Small intestine (tissue), 7 donors: ENCODE measurements at regions not wholly inside any gene's neighbourhood (a gene's known extent, or its start where the extent isn't known, plus 50 kb on each side); places are given as distances from the start of the nearest gene placed in this dataset.
A peak's percentile ranks its signal among the peaks of the same experiment; 100 is the strongest.

Experiments used
- DNase-seq, 2 donors: peaks; one replicate each; pipeline versions ENCODE4 v3.0.0 to v3.0.0-alpha.2; 2013
- FAIRE-seq: peaks from 2 replicates; lab custom pipeline; 2012; peaks lifted over from hg19 to GRCh38; lab: Jason Lieb, UNC
- H3K27ac ChIP-seq, 3 donors: one replicate each; pipeline ENCODE4 v1.5.1; 2013; ENCODE audit warnings: low read length in 2 of 3, mild to moderate bottlenecking in 2 of 3, control low read depth in 1 of 3, inconsistent platforms in 1 of 3, low read depth in 1 of 3, moderate library complexity in 1 of 3
- H3K27me3 ChIP-seq, 3 donors: one replicate each; pipeline ENCODE4 v1.6.1; 2013; ENCODE audit warnings: low read length in 3 of 3, inconsistent platforms in 1 of 3; ENCODE audit not compliant: control insufficient read depth in 3 of 3, insufficient read depth in 3 of 3
- H3K36me3 ChIP-seq, 3 donors: one replicate each; pipeline ENCODE4 v1.6.1; 2013; ENCODE audit warnings: low read length in 3 of 3, inconsistent platforms in 1 of 3, low read depth in 1 of 3, mild to moderate bottlenecking in 1 of 3, moderate library complexity in 1 of 3; ENCODE audit not compliant: control insufficient read depth in 3 of 3, insufficient read depth in 2 of 3
- H3K4me1 ChIP-seq, 3 donors: one replicate each; pipeline ENCODE4 v1.6.1; 2013; ENCODE audit warnings: low read length in 2 of 3, inconsistent platforms in 1 of 3, low read depth in 1 of 3, mild to moderate bottlenecking in 1 of 3, moderate library complexity in 1 of 3; ENCODE audit not compliant: control insufficient read depth in 3 of 3, insufficient read depth in 2 of 3
- H3K4me3 ChIP-seq, 3 donors: one replicate each; pipeline ENCODE4 v1.5.1; 2013; ENCODE audit warnings: low read length in 3 of 3, control low read depth in 1 of 3, inconsistent platforms in 1 of 3, low read depth in 1 of 3, mild to moderate bottlenecking in 1 of 3, moderate library complexity in 1 of 3
- H3K9me3 ChIP-seq, 2 donors: one replicate each; pipeline ENCODE4 v1.6.1; 2013; ENCODE audit warnings: low read depth in 1 of 2, low read length in 1 of 2; ENCODE audit not compliant: control insufficient read depth in 2 of 2, insufficient read depth in 1 of 2
- WGBS, 3 donors: extraction: QIAGEN DNeasy Blood & Tissue Kit; methylation state at CpG; one replicate each; pipeline ENCODE4 v1.1.7; 2013; 5-methylcytosine and 5-hydroxymethylcytosine counted together
- donor health status: healthy with polysubstance abuse.
- donor health status: control.
- donor health status: control.
- donor health status: Bipolar disorder and iron deficiency.
- donor health status: healthy.

GRCh38 chr5:8471581-8471980 lies 602.6 kb downstream of the MTRR start:
- 70 to 73% (median 71%) methylated on average over 4 of the region's 4 CpGs for WGBS, 3 donors
- no peak for FAIRE-seq
- peaks cover 0 to 24% of the 10 kb centered on the region in 2 donors for H3K9me3 ChIP-seq

DNA sequence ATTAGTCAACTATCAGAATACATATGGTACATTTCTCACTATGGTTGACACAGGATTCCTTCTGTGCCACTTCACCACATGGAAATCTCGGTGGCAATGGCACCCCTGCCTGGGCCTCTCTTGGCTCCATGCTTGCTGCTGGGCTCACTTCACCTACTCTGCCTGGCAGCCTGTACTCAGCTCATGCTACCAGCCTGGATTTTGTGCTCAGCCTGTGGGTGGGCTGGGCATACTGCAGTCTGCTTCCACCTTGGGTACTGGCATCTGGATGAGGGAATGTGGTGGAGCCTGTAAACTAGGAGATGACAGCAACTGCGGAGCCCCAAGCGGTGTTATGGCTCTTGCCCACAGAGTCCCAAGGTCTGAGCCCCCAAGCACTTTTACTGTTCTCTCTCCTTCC lies 604.1 kb downstream of the MTRR start:
- DNase-seq, result no peak
- Histone ChIP-seq H3K9me3 (peaks cover 0 to 24% of the 10 kb centered on the region in 2 donors), H3K27me3 (no peaks in the 10 kb centered on the region), H3K4me1 (peaks cover 0 to 7% (median 0%) of the 10 kb centered on the region in 3 donors), H3K4me3 (no peak overlapping the region), H3K36me3 (no peaks in the 10 kb centered on the region), H3K27ac (no peak overlapping the region)
- whole genome bisulfite sequencing, 3 donors, result 89 to 94% (median 90%) methylated on average over 3 of the region's 3 CpGs
- FAIRE-seq, result no peak

More at GRCh38 chr5:8471581-8471980, 602.6 kb downstream of the MTRR start:
- peaks cover 0 to 7% (median 0%) of the 10 kb centered on the region in 3 donors for H3K4me1 ChIP-seq
- H3K27ac ChIP-seq, result no peak overlapping the region
- DNase-seq, result no peak
- no peak overlapping the region for H3K4me3 ChIP-seq
- no peaks in the 10 kb centered on the region for H3K36me3 ChIP-seq
- no peaks in the 10 kb centered on the region for H3K27me3 ChIP-seq

DNA sequence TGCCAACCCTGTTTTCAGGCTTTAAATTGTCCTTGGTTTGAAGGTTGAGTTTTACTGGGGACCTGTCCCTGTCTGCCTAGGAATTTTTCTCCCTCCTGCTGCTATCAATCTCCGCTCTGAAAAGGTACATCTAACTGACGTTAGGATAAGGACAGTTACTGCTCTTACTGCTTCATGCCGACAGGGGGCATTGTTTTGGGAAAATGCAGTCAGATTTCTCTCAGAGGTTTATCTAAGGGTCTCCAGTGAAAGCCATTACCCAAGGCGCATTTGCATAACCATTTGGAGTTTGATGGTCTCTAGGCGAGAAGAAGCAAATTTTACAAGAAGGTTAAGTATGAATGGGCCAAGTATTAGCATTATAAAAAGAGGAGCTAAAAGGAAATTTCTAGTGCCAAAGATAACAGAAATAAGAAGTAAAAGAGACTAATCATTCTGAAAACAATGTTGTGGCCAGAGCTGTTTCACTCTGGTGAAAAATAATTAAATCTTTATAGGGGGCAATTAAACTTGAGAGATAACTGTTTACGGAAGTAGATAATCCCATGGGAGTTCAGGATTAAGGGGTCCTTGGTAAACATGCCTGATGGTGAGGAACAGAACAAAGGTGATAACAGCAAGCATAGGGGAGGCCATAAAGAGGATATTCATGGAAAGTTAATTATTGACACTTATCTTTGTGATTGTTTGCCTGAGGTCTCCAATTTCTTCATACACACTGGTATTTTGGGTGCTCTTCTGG lies 605.0 kb downstream of the MTRR start:
- Histone ChIP-seq H3K27ac (peak overlapping the region in 1 of 3 donors; percentile 44), H3K4me3 (no peak overlapping the region), H3K36me3 (no peaks in the 10 kb centered on the region), H3K27me3 (no peaks in the 10 kb centered on the region), H3K4me1 (peaks cover 0 to 7% (median 0%) of the 10 kb centered on the region in 3 donors), H3K9me3 (peaks cover 0 to 24% of the 10 kb centered on the region in 2 donors)
- 63 to 72% (median 70%) methylated on average over 6 of the region's 6 CpGs for WGBS, 3 donors
- FAIRE-seq, result no peak
- no peak for DNase-seq

DNA sequence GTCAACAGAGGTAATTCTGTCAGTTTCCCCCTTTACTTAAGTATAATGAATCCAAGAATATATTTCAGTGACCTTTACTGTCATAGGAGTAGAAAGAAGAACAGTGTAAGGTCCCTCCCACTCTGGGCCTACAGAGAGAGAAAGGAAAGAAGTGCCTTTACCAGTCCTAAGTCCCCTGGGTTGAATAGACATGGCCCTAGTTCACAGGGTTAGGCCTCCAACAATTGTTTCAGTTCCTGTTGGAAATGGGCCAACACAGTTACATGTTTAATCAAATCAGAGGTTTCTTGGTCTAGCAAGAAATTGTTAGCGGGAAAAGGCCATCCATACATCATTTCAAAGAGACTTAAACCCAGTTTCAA lies 605.6 kb downstream of the MTRR start:
- WGBS, 3 donors, result 80 to 90% (median 81%) methylated on average over 1 of the region's 1 CpG
- Histone ChIP-seq H3K27me3 (no peaks in the 10 kb centered on the region), H3K36me3 (no peaks in the 10 kb centered on the region), H3K4me1 (peaks cover 0 to 7% (median 0%) of the 10 kb centered on the region in 3 donors), H3K27ac (peak overlapping the region in 1 of 3 donors; percentile 44), H3K4me3 (no peak overlapping the region), H3K9me3 (peaks cover 0 to 23% of the 10 kb centered on the region in 2 donors)
- DNase-seq, result peak; percentile 5 to 17
- FAIRE-seq, result no peak

DNA sequence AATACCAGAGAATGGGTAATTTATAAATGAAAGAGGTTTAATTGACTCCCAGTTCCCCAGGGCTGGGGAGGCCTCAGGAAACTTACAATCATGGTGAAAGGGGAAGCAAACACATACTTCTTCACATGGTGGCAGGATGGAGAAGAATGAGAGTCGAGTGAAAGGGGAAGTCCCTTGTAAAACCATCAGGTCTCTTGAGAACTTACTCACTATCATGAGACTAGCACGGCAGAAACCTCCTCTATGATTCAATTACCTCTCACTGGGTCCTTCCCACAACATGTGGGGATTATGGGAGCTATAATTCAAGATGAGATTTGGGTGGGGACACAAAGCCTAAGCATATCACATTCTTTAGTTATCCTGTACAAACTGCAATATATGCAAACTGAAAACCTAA lies 609.4 kb downstream of the MTRR start:
- peaks cover 0 to 3% of the 10 kb centered on the region in 2 donors for H3K9me3 ChIP-seq
- FAIRE-seq (no peak), DNase-seq (no peak)
- H3K36me3 ChIP-seq, result no peaks in the 10 kb centered on the region
- H3K4me1 ChIP-seq, result peaks cover 0 to 7% (median 0%) of the 10 kb centered on the region in 3 donors
- H3K27ac ChIP-seq, result no peak overlapping the region
- H3K4me3 ChIP-seq, result no peak overlapping the region
- 20 to 51% (median 42%) methylated on average over 2 of the region's 2 CpGs for WGBS, 3 donors
- H3K27me3 ChIP-seq, result no peaks in the 10 kb centered on the region

DNA sequence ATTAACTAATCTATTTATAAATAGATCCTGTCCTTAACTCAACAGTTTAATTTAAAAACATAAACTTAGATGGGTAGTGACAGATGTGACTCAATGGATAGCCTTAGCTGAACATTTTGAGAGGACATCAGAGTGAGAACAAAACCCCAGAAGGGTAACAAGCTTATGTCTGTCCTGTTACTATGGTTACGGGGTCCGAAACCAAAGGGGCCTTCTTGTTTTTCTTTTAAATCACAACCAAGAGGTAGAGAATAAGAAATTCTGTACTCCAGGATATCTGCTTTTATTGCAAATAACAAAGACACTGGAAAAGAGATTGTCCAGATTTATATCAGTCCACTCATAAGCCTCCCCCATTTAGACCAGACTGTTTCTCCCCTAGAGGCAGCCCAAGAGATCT lies 612.1 kb downstream of the MTRR start:
- Histone ChIP-seq H3K27me3 (no peaks in the 10 kb centered on the region), H3K4me3 (no peak overlapping the region), H3K36me3 (no peaks in the 10 kb centered on the region), H3K9me3 (no peaks in the 10 kb centered on the region), H3K27ac (no peak overlapping the region), H3K4me1 (no peaks in the 10 kb centered on the region)
- no peak for FAIRE-seq
- WGBS, 3 donors, result 92 to 98% (median 95%) methylated on average over 2 of the region's 2 CpGs
- no peak for DNase-seq

- H3K36me3 ChIP-seq, result no peaks in the 10 kb centered on the region
- no peak overlapping the region for H3K27ac ChIP-seq
- H3K4me3 ChIP-seq, result no peak overlapping the region
- FAIRE-seq (no peak), DNase-seq (no peak)
- H3K9me3 ChIP-seq, result peaks cover 0 to 19% of the 10 kb centered on the region in 2 donors
- H3K4me1 ChIP-seq, result no peaks in the 10 kb centered on the region
- H3K27me3 ChIP-seq, result no peaks in the 10 kb centered on the region
Observed at GRCh38 chr5:8491254-8491653, 622.3 kb downstream of the MTRR start.

- Histone ChIP-seq H3K4me3 (no peak overlapping the region), H3K27ac (no peak overlapping the region), H3K9me3 (peaks cover 0 to 23% of the 10 kb centered on the region in 2 donors), H3K4me1 (no peaks in the 10 kb centered on the region), H3K36me3 (no peaks in the 10 kb centered on the region), H3K27me3 (no peaks in the 10 kb centered on the region)
- DNase-seq, result no peak
- FAIRE-seq, result no peak
Observed at GRCh38 chr5:8493176-8493575, 624.2 kb downstream of the MTRR start.

DNA sequence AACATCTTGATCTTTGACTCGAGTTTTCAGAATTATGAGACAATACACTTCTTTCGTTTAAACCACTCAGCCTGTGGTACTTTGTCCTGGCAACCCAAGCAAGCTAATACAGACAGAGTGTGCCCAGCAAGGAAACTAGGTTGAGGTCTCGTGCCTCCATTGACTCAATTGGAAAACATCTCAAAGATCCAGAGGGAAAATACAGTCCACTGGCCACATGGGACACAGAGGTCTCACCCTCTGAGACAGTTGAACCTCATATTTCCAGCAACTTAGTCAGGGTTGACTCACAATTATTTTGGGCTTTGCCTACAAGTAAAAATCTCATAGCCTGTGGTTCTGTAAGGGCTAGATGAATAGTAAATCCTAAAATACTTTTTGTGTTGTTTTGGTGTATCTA lies 631.5 kb downstream of the MTRR start:
- WGBS, 3 donors, result 62 to 73% (median 70%) methylated on average over 3 of the region's 3 CpGs
- no peak for FAIRE-seq
- no peak overlapping the region for H3K27ac ChIP-seq
- no peaks in the 10 kb centered on the region for H3K27me3 ChIP-seq
- peaks cover 0 to 3% (median 0%) of the 10 kb centered on the region in 3 donors for H3K4me1 ChIP-seq
- H3K4me3 ChIP-seq, result no peak overlapping the region
- no peak for DNase-seq
- H3K9me3 ChIP-seq, result peaks cover 0 to 4% of the 10 kb centered on the region in 2 donors
- no peaks in the 10 kb centered on the region for H3K36me3 ChIP-seq
